ENCODE measurements at regions not wholly inside any gene's neighbourhood (a gene's known extent, or its start where the extent isn't known, plus 50 kb on each side); places are given as distances from the start of the nearest gene placed in this dataset.
A peak's percentile ranks its signal among the peaks of the same experiment; 100 is the strongest.

DNA sequence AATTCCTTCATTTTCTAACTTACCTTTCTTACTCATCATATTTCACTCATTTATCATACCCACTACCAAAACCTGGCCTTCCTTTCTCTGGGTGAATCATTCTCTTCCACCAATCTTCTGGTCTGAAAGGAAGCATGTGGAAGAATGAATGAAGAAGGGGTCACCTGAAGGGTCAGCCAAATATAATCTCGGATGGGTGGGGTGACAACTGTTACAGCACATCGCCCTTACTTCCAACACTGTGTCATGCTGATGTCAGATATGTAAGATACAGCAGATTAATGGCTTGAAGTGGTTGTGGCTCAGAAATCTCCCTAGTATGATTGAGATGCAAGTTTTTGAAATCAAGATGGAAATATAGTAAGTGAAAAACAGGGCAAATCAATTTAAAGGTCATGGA lies 401.7 kb upstream of the HTR2A start:
- no peaks in the 10 kb centered on the region for H3K36me3 ChIP-seq (ENCODE audit: control insufficient read depth in 2 of 2, extremely low read depth in 1 of 2, insufficient read depth in 2 of 2, low read length in 2 of 2)
- H3K9ac ChIP-seq (ENCODE audit: control insufficient read depth, extremely low read depth, insufficient read depth, low read length): no peak overlapping the region
- H3K9me3 ChIP-seq (ENCODE audit: control insufficient read depth, low read depth, low read length): no peaks in the 10 kb centered on the region
- no peak overlapping the region for H2AFZ ChIP-seq (ENCODE audit: control insufficient read depth, low read length)
- FAIRE-seq: peak; percentile 43
- H3K9me1 ChIP-seq (ENCODE audit: control insufficient read depth, extremely low read depth, insufficient read depth, low read length): no peaks in the 10 kb centered on the region
- TF ChIP-seq, protein P1, sequence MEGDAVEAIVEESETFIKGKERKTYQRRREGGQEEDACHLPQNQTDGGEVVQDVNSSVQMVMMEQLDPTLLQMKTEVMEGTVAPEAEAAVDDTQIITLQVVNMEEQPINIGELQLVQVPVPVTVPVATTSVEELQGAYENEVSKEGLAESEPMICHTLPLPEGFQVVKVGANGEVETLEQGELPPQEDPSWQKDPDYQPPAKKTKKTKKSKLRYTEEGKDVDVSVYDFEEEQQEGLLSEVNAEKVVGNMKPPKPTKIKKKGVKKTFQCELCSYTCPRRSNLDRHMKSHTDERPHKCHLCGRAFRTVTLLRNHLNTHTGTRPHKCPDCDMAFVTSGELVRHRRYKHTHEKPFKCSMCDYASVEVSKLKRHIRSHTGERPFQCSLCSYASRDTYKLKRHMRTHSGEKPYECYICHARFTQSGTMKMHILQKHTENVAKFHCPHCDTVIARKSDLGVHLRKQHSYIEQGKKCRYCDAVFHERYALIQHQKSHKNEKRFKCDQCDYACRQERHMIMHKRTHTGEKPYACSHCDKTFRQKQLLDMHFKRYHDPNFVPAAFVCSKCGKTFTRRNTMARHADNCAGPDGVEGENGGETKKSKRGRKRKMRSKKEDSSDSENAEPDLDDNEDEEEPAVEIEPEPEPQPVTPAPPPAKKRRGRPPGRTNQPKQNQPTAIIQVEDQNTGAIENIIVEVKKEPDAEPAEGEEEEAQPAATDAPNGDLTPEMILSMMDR (optimal IDR thresholded peaks at IDR 0.05 in 1 of 3, IDR thresholded peaks at IDR 0.05 in 1 of 3, conservative IDR thresholded peaks at IDR 0.05 in 1 of 3; ENCODE audit: extremely low read depth in 1 of 3, insufficient read depth in 2 of 3, low read length in 3 of 3): no peak
- TF ChIP-seq EZH2 (IDR thresholded peaks at IDR 0.05; ENCODE audit: low read length): no peak
- H3K27me3 ChIP-seq (ENCODE audit: control insufficient read depth, extremely low read depth, insufficient read depth, low read length): no peaks in the 10 kb centered on the region
- dilution Hi-C loops (cut with MboI; ENCODE audit: extremely low pct_ligation_motif_present, low sequenced_read_pairs): no loop called here
- no peaks in the 10 kb centered on the region for H3K79me2 ChIP-seq (ENCODE audit: control insufficient read depth, insufficient read depth, low read length)
- no peak overlapping the region for H3K4me2 ChIP-seq (ENCODE audit: control insufficient read depth, extremely low read depth, insufficient read depth, low read depth, low read length)
- H3K4me3 ChIP-seq (ENCODE audit: control insufficient read depth in 2 of 3, extremely low read depth in 1 of 3, insufficient read depth in 2 of 3, low read depth in 1 of 3, low read length in 3 of 3): no peak overlapping the region
- H4K20me1 ChIP-seq (ENCODE audit: control insufficient read depth, extremely low read depth, insufficient read depth, low read length): no peaks in the 10 kb centered on the region
- H3K4me1 ChIP-seq (ENCODE audit: control insufficient read depth, extremely low read depth, insufficient read depth, low read length): no peaks in the 10 kb centered on the region
- DNase-seq (ENCODE audit: low read depth, low spot score): no peak
- H3K27ac ChIP-seq (ENCODE audit: control insufficient read depth, insufficient read depth, low read length): no peak overlapping the region

DNA sequence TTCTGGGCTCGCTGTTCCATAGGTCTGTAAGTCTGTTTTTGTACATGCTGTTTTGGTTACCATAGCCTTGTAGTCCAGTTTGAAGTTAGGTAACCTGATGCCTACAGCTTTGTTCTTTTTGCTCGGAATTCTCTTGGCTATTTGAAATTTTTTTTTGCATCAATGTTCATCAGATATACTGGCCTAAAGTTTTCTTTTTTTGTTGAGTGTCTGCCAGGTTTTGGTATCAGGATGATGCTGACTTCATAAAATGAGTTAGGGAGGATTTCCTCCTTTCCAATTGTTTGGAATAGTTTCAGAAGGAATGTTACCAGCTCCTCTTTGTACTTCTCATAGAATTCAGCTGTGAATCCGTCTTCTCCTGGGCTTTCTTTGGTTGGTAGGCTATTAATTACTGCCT lies 397.8 kb upstream of the HTR2A start:
- no peak overlapping the region for H3K4me3 ChIP-seq (ENCODE audit: control insufficient read depth in 2 of 3, extremely low read depth in 1 of 3, insufficient read depth in 2 of 3, low read depth in 1 of 3, low read length in 3 of 3)
- no peak for TF ChIP-seq EZH2 (IDR thresholded peaks at IDR 0.05; ENCODE audit: low read length)
- TF ChIP-seq, protein P1 (optimal IDR thresholded peaks at IDR 0.05 in 1 of 3, IDR thresholded peaks at IDR 0.05 in 1 of 3, conservative IDR thresholded peaks at IDR 0.05 in 1 of 3; ENCODE audit: extremely low read depth in 1 of 3, insufficient read depth in 2 of 3, low read length in 3 of 3): no peak
- H3K4me2 ChIP-seq (ENCODE audit: control insufficient read depth, extremely low read depth, insufficient read depth, low read depth, low read length): no peak overlapping the region
- H3K9me1 ChIP-seq (ENCODE audit: control insufficient read depth, extremely low read depth, insufficient read depth, low read length): no peaks in the 10 kb centered on the region
- no peaks in the 10 kb centered on the region for H3K27me3 ChIP-seq (ENCODE audit: control insufficient read depth, extremely low read depth, insufficient read depth, low read length)
- H3K4me1 ChIP-seq (ENCODE audit: control insufficient read depth, extremely low read depth, insufficient read depth, low read length): no peaks in the 10 kb centered on the region
- DNase-seq (ENCODE audit: low read depth, low spot score): no peak
- dilution Hi-C loops (cut with MboI; ENCODE audit: extremely low pct_ligation_motif_present, low sequenced_read_pairs): no loop called here
- no peak for FAIRE-seq
- H3K9me3 ChIP-seq (ENCODE audit: control insufficient read depth, low read depth, low read length): no peaks in the 10 kb centered on the region
- no peaks in the 10 kb centered on the region for H3K79me2 ChIP-seq (ENCODE audit: control insufficient read depth, insufficient read depth, low read length)
- H3K9ac ChIP-seq (ENCODE audit: control insufficient read depth, extremely low read depth, insufficient read depth, low read length): no peak overlapping the region
- H3K36me3 ChIP-seq (ENCODE audit: control insufficient read depth in 2 of 2, extremely low read depth in 1 of 2, insufficient read depth in 2 of 2, low read length in 2 of 2): no peaks in the 10 kb centered on the region
- no peak overlapping the region for H2AFZ ChIP-seq (ENCODE audit: control insufficient read depth, low read length)
- H3K27ac ChIP-seq (ENCODE audit: control insufficient read depth, insufficient read depth, low read length): no peak overlapping the region
- no peaks in the 10 kb centered on the region for H4K20me1 ChIP-seq (ENCODE audit: control insufficient read depth, extremely low read depth, insufficient read depth, low read length)
